ENCODE measurements at regions not wholly inside any gene's neighbourhood (a gene's known extent, or its start where the extent isn't known, plus 50 kb on each side); places are given as distances from the start of the nearest gene placed in this dataset.

GRCh38 chr3:117567906-117568305 is 858.3 kb downstream of the TUSC7 start:
- Histone ChIP-seq H3K36me3 (replicated peaks; ENCODE audit: insufficient read depth, low read length) (no peaks in the 10 kb centered on the region), H3K4me1 (ENCODE audit: low read length) (no peaks in the 10 kb centered on the region), H3K9me2 (replicated peaks; ENCODE audit: insufficient read depth, low read length) (no peaks in the 10 kb centered on the region), H3K27me3 (replicated peaks; ENCODE audit: insufficient read depth, low read length) (no peaks in the 10 kb centered on the region), H3F3A (ENCODE audit: insufficient read depth, low read length) (no peaks in the 10 kb centered on the region), H2AFZ (ENCODE audit: low read length) (no peak overlapping the region), H3K9me3 (replicated peaks; ENCODE audit: insufficient read depth, low read length) (no peaks in the 10 kb centered on the region), H3K9ac (ENCODE audit: low read length) (no peak overlapping the region), H3K79me2 (ENCODE audit: low read length) (no peaks in the 10 kb centered on the region), H3K27ac (ENCODE audit: low read length) (no peak overlapping the region), H3K4me3 (ENCODE audit: low read length) (no peak overlapping the region), H3K4me2 (ENCODE audit: low read depth, low read length) (no peak overlapping the region), H4K20me1 (ENCODE audit: insufficient read depth, low read length) (no peaks in the 10 kb centered on the region)
- TF ChIP-seq EZH2phosphoT487 (IDR thresholded peaks at IDR 0.05; ENCODE audit: low read length): no peak
- TF ChIP-seq EZH2 (optimal IDR thresholded peaks at IDR 0.05; ENCODE audit: low read depth, low read length): no peak
- no peak for TF ChIP-seq CTCF (IDR thresholded peaks at IDR 0.05; ENCODE audit: low read length)
- no peak for DNase-seq

- no peak overlapping the region for H3K27ac ChIP-seq (ENCODE audit: low read length)
- H3K4me2 ChIP-seq (ENCODE audit: low read depth, low read length): no peak overlapping the region
These were observed 863.2 kb downstream of the TUSC7 start for GRCh38 chr3:117572786-117573185.

GRCh38 chr3:117580806-117581205 is 871.2 kb downstream of the TUSC7 start:
- no peaks in the 10 kb centered on the region for H3K79me2 ChIP-seq (ENCODE audit: low read length)
- no peak overlapping the region for H3K4me2 ChIP-seq (ENCODE audit: low read depth, low read length)
- no peaks in the 10 kb centered on the region for H3F3A ChIP-seq (ENCODE audit: insufficient read depth, low read length)
- H3K27ac ChIP-seq (ENCODE audit: low read length): no peak overlapping the region
- H3K9me2 ChIP-seq (replicated peaks; ENCODE audit: insufficient read depth, low read length): no peaks in the 10 kb centered on the region
- no peaks in the 10 kb centered on the region for H4K20me1 ChIP-seq (ENCODE audit: insufficient read depth, low read length)
- no peak overlapping the region for H3K4me3 ChIP-seq (ENCODE audit: low read length)
- no peaks in the 10 kb centered on the region for H3K9me3 ChIP-seq (replicated peaks; ENCODE audit: insufficient read depth, low read length)
- no peaks in the 10 kb centered on the region for H3K27me3 ChIP-seq (replicated peaks; ENCODE audit: insufficient read depth, low read length)
- no peak overlapping the region for H3K9ac ChIP-seq (ENCODE audit: low read length)
- H2AFZ ChIP-seq (ENCODE audit: low read length): no peak overlapping the region
- DNase-seq: no peak
- TF ChIP-seq EZH2phosphoT487 (IDR thresholded peaks at IDR 0.05; ENCODE audit: low read length) (no peak), CTCF (IDR thresholded peaks at IDR 0.05; ENCODE audit: low read length) (no peak), EZH2 (optimal IDR thresholded peaks at IDR 0.05; ENCODE audit: low read depth, low read length) (no peak)
- peaks cover 23% of the 10 kb centered on the region; the same call in 1 of the 2 replicates for H3K4me1 ChIP-seq (ENCODE audit: low read length)
- no peaks in the 10 kb centered on the region for H3K36me3 ChIP-seq (replicated peaks; ENCODE audit: insufficient read depth, low read length)

More at GRCh38 chr3:117572786-117573185, 863.2 kb downstream of the TUSC7 start:
- no peaks in the 10 kb centered on the region for H3K27me3 ChIP-seq (replicated peaks; ENCODE audit: insufficient read depth, low read length)
- no peak for DNase-seq
- no peaks in the 10 kb centered on the region for H3K9me2 ChIP-seq (replicated peaks; ENCODE audit: insufficient read depth, low read length)
- no peak overlapping the region for H3K4me3 ChIP-seq (ENCODE audit: low read length)
- H2AFZ ChIP-seq (ENCODE audit: low read length): no peak overlapping the region
- H3K9ac ChIP-seq (ENCODE audit: low read length): no peak overlapping the region
- H3F3A ChIP-seq (ENCODE audit: insufficient read depth, low read length): no peaks in the 10 kb centered on the region
- H4K20me1 ChIP-seq (ENCODE audit: insufficient read depth, low read length): no peaks in the 10 kb centered on the region
- no peaks in the 10 kb centered on the region for H3K79me2 ChIP-seq (ENCODE audit: low read length)
- H3K4me1 ChIP-seq (ENCODE audit: low read length): peaks cover 9% of the 10 kb centered on the region; the same call in 1 of the 2 replicates
- no peaks in the 10 kb centered on the region for H3K36me3 ChIP-seq (replicated peaks; ENCODE audit: insufficient read depth, low read length)
- no peaks in the 10 kb centered on the region for H3K9me3 ChIP-seq (replicated peaks; ENCODE audit: insufficient read depth, low read length)
- TF ChIP-seq EZH2phosphoT487 (IDR thresholded peaks at IDR 0.05; ENCODE audit: low read length) (no peak), EZH2 (optimal IDR thresholded peaks at IDR 0.05; ENCODE audit: low read depth, low read length) (no peak), CTCF (IDR thresholded peaks at IDR 0.05; ENCODE audit: low read length) (no peak)

Measured in MM.1S (cell line).